HEK293T (cell line): ENCODE measurements at regions not wholly inside any gene's neighbourhood (a gene's known extent, or its start where the extent isn't known, plus 50 kb on each side); places are given as distances from the start of the nearest gene placed in this dataset.

ENCODE experiments used
- ELF4 ChIP-seq: fragments of 450-650 bp; IDR thresholded peaks from 2 replicates; pipeline ENCODE4 v1.6.1; 2017; ENCODE audit warnings: antibody characterized with exemption
- NFRKB ChIP-seq: fragments of 450-650 bp; IDR thresholded peaks from 2 replicates; pipeline ENCODE4 v1.6.1; 2016; ENCODE audit warnings: mild to moderate bottlenecking, moderate library complexity

- TF ChIP-seq NFRKB, result no peak
- no peak for TF ChIP-seq ELF4
These were observed 267.4 kb upstream of the RUNX1 start for GRCh38 chr21:35316456-35316855.
